Loucy (cell line): ENCODE measurements at regions not wholly inside any gene's neighbourhood (a gene's known extent, or its start where the extent isn't known, plus 50 kb on each side); places are given as distances from the start of the nearest gene placed in this dataset.

ENCODE experiments used
- H2AFZ ChIP-seq: fragments of 200-600 bp; sonication (generic); 2 replicates; pipeline ENCODE4 v1.6.0; 2016; ENCODE audit warnings: antibody characterized with exemption, mild to moderate bottlenecking, low read length, moderate library complexity
- H3F3A ChIP-seq: fragments of 200-600 bp; 2 replicates; pipeline ENCODE4 v1.6.0; 2016; ENCODE audit warnings: antibody characterized with exemption, low read depth, mild to moderate bottlenecking
- H3K27me3 ChIP-seq: fragments of 200-600 bp; sonication (generic); 2 replicates; pipeline ENCODE4 v1.6.1; 2014; ENCODE audit warnings: low read length, mild to moderate bottlenecking; ENCODE audit not compliant: insufficient read depth, poor library complexity, severe bottlenecking
- H3K36me3 ChIP-seq: fragments of 200-600 bp; sonication (generic); 2 replicates; pipeline ENCODE4 v1.6.1; 2016; ENCODE audit warnings: low read length; ENCODE audit not compliant: insufficient read depth
- H3K4me1 ChIP-seq: fragments of 200-600 bp; sonication (generic); 2 replicates; pipeline ENCODE4 v1.5.1; 2014; ENCODE audit warnings: low read length, mild to moderate bottlenecking; ENCODE audit not compliant: insufficient read depth, poor library complexity, severe bottlenecking
- H3K4me2 ChIP-seq: fragments of 200-600 bp; sonication (generic); 2 replicates; pipeline ENCODE4 v1.6.0; 2014; ENCODE audit warnings: antibody characterized with exemption, low read length, low read depth, mild to moderate bottlenecking; ENCODE audit not compliant: poor library complexity, severe bottlenecking
- H3K4me3 ChIP-seq: fragments of 200-600 bp; sonication (generic); 2 replicates; pipeline ENCODE4 v1.5.1; 2014; ENCODE audit warnings: low read length, mild to moderate bottlenecking, mixed read lengths; ENCODE audit not compliant: poor library complexity, severe bottlenecking
- H3K79me2 ChIP-seq: fragments of 200-600 bp; sonication (generic); 2 replicates; pipeline ENCODE4 v1.6.1; 2014; ENCODE audit warnings: low read length; ENCODE audit not compliant: insufficient read depth
- H3K9ac ChIP-seq: fragments of 200-600 bp; sonication (generic); 2 replicates; pipeline ENCODE4 v1.6.0; 2014; ENCODE audit warnings: mild to moderate bottlenecking, low read depth, low read length, moderate library complexity; ENCODE audit not compliant: poor library complexity, severe bottlenecking
- H3K9me2 ChIP-seq: fragments of 200-600 bp; sonication (generic); replicated peaks from 2 replicates; pipeline ENCODE4 v1.6.1; 2016; ENCODE audit warnings: low read depth, low read length, mixed read lengths
- H3K9me3 ChIP-seq: fragments of 200-600 bp; sonication (generic); 2 replicates; pipeline ENCODE4 v1.6.1; 2014; ENCODE audit warnings: mild to moderate bottlenecking, antibody characterized with exemption, low read length, low read depth; ENCODE audit not compliant: insufficient read depth
- H4K20me1 ChIP-seq: fragments of 200-600 bp; sonication (generic); 2 replicates; pipeline ENCODE4 v1.6.0; 2014; ENCODE audit warnings: antibody characterized with exemption, low read length, mild to moderate bottlenecking; ENCODE audit not compliant: insufficient read depth, poor library complexity, severe bottlenecking
- EZH2phosphoT487 ChIP-seq: fragments of 200-600 bp; IDR thresholded peaks from 2 replicates; pipeline ENCODE4 v1.6.1; 2018; ENCODE audit warnings: antibody characterized with exemption, mild to moderate bottlenecking, moderate library complexity, borderline replicate concordance
- TF ChIP-seq, protein P1 (sequence below): fragments of 200-600 bp; sonication (generic); conservative IDR thresholded peaks from 2 replicates; pipeline ENCODE4 v1.5.1; 2014; ENCODE audit warnings: mild to moderate bottlenecking, antibody characterized with exemption, low read length

DNA sequence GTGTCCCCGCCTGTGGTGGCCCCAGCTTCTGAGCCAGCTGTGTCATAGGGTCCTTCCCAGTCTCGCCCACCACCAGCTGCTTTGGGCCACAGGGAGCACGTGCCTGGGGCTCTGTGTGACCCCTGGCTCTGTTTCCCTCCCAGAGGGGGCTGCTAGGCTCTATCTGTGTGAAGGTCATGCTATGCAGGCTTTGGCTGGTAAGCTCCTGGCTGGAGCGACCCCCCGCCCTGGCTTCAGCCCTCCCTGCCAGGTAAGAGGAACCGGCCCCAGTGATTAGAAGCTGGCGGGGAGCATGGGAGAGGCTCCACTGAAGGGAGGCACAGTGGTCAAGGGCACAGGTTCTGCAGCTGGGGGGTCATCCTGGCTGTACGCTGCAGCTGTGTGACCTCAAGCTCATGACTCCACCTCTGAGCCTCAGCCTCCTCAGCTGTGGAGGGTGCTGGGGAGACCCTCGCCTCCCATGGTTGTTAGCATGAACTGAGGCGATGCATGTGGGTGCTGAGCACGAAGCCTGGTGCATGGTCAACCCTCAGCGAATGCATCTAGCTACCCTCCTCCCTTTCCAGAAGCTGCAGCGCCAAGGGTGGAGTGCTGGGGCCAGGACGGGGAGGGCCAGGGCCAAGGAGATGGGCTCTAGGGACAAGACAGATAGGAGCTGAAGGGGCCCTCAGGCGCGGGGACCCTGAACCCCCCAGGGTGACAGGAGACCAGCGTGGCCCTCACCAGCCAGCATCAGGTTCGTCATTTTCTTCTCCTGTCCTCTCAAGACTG lies 163.8 kb upstream of the MVB12B start:
- Histone ChIP-seq H3K4me1 (no peaks in the 10 kb centered on the region), H3K27me3 (no peaks in the 10 kb centered on the region), H3K9me3 (no peaks in the 10 kb centered on the region), H2AFZ (no peak overlapping the region), H3F3A (no peaks in the 10 kb centered on the region), H3K9ac (no peak overlapping the region), H3K36me3 (no peaks in the 10 kb centered on the region), H3K79me2 (no peaks in the 10 kb centered on the region), H3K9me2 (no peaks in the 10 kb centered on the region), H3K4me3 (no peak overlapping the region), H4K20me1 (no peaks in the 10 kb centered on the region), H3K4me2 (no peak overlapping the region)
- TF ChIP-seq, protein P1, sequence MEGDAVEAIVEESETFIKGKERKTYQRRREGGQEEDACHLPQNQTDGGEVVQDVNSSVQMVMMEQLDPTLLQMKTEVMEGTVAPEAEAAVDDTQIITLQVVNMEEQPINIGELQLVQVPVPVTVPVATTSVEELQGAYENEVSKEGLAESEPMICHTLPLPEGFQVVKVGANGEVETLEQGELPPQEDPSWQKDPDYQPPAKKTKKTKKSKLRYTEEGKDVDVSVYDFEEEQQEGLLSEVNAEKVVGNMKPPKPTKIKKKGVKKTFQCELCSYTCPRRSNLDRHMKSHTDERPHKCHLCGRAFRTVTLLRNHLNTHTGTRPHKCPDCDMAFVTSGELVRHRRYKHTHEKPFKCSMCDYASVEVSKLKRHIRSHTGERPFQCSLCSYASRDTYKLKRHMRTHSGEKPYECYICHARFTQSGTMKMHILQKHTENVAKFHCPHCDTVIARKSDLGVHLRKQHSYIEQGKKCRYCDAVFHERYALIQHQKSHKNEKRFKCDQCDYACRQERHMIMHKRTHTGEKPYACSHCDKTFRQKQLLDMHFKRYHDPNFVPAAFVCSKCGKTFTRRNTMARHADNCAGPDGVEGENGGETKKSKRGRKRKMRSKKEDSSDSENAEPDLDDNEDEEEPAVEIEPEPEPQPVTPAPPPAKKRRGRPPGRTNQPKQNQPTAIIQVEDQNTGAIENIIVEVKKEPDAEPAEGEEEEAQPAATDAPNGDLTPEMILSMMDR: no peak
- no peak for TF ChIP-seq EZH2phosphoT487

DNA sequence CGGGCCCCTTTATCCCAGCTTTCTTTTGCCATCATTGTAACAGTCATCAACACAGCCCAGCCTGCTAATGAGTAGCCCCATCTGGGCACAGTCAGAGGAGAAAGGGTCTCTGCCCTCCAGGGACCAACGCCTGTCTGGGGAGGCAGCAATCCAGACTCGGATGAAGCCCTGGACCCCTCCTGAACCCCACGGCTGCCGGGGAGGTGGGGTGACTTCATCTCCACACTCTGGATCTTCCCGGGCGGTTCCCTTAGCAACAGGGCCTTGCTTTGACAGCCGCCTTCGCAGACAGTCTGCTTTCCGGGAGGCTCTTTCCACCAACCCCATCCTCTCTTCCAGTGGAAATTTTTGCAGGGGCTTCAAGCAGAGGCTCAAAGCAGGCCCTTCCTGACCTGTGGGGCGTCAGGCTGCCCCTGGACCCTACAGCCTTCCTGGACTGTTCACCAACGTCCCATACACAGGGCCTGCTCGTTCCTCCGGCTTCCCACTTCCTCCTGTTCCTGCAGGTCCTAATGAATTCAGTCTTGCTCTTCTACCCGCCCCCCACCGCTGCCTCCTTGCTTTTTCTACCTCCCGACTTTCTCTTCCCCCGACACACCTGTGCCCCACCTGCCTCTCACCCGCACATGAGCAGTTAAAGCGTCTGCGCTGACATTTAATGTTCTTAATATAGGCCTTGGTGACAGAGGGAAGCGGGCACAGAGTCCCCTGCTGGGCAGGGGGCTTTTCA lies 161.7 kb upstream of the MVB12B start:
- TF ChIP-seq, protein P1: no peak
- no peak for TF ChIP-seq EZH2phosphoT487
- no peak overlapping the region for H3K9ac ChIP-seq
- H3K36me3 ChIP-seq: no peaks in the 10 kb centered on the region
- no peaks in the 10 kb centered on the region for H3K27me3 ChIP-seq
- H3K79me2 ChIP-seq: no peaks in the 10 kb centered on the region
- H3K4me2 ChIP-seq: no peak overlapping the region
- H3F3A ChIP-seq: no peaks in the 10 kb centered on the region
- H3K4me1 ChIP-seq: no peaks in the 10 kb centered on the region
- no peak overlapping the region for H2AFZ ChIP-seq
- no peaks in the 10 kb centered on the region for H3K9me3 ChIP-seq
- no peak overlapping the region for H3K4me3 ChIP-seq
- H4K20me1 ChIP-seq: no peaks in the 10 kb centered on the region
- no peaks in the 10 kb centered on the region for H3K9me2 ChIP-seq

DNA sequence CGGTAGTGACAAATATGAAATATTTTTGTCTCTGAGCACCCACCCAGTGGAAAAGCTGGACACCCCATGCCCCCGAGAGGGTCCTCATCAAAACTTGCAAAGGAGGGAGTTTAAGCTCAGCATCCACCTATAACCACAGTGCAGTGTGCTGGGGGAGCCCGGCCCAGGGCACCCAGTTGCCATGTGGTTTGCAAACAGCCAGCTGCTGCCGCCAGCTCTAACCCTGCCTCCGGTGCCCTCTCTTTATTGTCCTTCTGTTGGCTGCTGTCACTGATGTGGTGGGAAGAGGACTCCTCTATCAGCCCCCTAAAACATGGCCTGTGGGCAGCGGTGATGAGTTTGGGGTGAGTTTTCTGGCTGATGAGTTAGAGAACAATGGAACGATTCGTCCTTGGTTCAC lies 160.9 kb upstream of the MVB12B start:
- H4K20me1 ChIP-seq: no peaks in the 10 kb centered on the region
- no peaks in the 10 kb centered on the region for H3K4me1 ChIP-seq
- no peaks in the 10 kb centered on the region for H3K9me2 ChIP-seq
- no peaks in the 10 kb centered on the region for H3K79me2 ChIP-seq
- no peaks in the 10 kb centered on the region for H3K9me3 ChIP-seq
- no peaks in the 10 kb centered on the region for H3F3A ChIP-seq
- H3K9ac ChIP-seq: no peak overlapping the region
- H3K36me3 ChIP-seq: no peaks in the 10 kb centered on the region
- no peak overlapping the region for H3K4me3 ChIP-seq
- H2AFZ ChIP-seq: no peak overlapping the region
- H3K27me3 ChIP-seq: no peaks in the 10 kb centered on the region
- no peak overlapping the region for H3K4me2 ChIP-seq
- TF ChIP-seq, protein P1: no peak
- TF ChIP-seq EZH2phosphoT487: no peak
